NCI-H1930 (cell line): ENCODE measurements at regions not wholly inside any gene's neighbourhood (a gene's known extent, or its start where the extent isn't known, plus 50 kb on each side); places are given as distances from the start of the nearest gene placed in this dataset.
"Not testable (repeated sequence)": the region's sequence is repeated elsewhere in the genome, so short reads cannot be mapped to it uniquely, and the experiment has no call there.

Source experiments
- DNase-seq, 2 experiments: peaks; one replicate each; lab custom pipeline; 2025; lab: John Stamatoyannopoulos, UW

DNA sequence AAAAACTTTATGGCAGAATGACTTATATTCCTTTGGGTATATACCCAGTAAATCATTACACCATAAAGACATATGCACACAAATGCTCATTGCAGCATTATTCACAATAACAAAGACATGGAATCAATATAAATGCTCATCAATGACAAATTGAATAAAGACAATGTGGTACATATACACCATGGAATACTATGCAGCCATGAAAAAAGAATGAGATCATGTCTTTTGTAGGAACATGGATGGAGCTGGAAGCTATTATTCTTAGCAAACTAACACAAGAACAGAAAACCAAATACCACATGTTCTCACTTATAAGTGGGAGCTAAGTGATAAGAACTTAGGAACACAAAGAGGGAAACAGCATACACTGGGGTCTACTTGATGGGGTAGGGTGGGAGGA, 321.7 kb downstream of the ZNF674 start:
- not testable (repeated sequence) for DNase-seq

GRCh38 chrX:46220822-46221221, 324.4 kb downstream of the ZNF674 start:
- DNase-seq: no peak

DNA sequence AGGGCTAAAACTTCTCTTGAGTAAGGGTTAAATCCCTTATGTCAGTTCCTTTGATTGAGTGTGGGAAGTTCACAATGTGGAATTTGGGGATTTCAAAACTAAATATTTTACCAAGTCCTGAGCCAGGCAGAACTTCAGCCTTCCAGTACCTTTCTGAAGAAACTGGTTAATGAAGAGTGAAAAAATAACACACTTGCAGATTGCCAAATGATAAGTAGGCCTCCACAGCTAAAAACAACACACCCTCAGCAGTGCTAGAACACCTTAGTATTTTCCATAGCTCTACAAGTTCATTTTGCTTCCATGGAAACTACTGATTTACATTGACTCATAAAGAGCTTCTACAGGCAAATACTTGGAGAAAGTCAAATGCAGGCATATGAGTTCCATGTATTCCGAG, 326.8 kb downstream of the ZNF674 start:
- DNase-seq: no peak

DNA sequence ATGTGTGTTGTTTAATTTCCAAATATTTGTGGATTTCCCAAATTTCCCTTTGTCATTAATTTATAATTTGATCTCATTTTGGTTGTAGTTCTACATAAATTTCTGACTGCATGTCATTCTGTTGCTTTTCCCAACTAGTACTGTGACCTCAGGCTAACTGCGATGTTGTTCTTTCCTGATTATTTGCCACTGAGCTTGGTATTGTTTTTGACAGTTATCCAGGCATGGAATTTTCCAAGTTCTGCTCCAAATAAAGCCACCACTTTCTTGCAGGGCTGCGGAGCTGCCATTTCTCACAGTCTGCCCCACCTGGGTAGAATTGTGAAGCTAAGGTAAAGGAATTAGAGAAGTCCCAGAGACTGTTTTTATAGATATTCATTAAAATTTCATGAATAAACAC, 328.8 kb downstream of the ZNF674 start:
- DNase-seq: no peak

GRCh38 chrX:46211079-46211478, 334.1 kb downstream of the ZNF674 start:
- no peak for DNase-seq

DNA sequence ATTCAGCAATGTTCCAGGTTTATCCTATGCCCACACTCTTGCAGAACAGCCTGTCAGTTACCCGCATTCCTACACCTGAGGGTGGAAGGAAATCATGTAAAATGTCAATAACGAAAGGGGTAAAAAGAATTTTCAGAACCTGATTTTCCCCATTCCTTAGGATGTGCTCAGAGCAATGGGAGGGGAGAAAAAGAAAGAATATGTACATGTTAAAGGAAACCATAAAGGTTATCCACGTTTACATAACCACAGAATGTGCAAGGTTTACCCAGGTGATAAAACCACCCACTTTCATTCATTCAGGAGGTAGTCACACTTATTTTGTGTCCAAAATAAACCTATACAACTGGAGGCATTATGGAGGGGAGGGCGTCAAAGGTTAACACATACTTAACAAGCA, 335.5 kb downstream of the ZNF674 start:
- no peak for DNase-seq

- no peak for DNase-seq
Measured at GRCh38 chrX:46209037-46209436, 336.2 kb downstream of the ZNF674 start.

GRCh38 chrX:46208225-46208854, 336.9 kb downstream of the ZNF674 start:
- DNase-seq: no peak

- no peak for DNase-seq
Measured at GRCh38 chrX:46204721-46205422, 340.3 kb downstream of the ZNF674 start.

- DNase-seq: no peak
Measured at GRCh38 chrX:46202733-46203514, 342.3 kb downstream of the ZNF674 start.

- DNase-seq: no peak
Measured at GRCh38 chrX:46200413-46200812, 344.8 kb downstream of the ZNF674 start.

GRCh38 chrX:46198858-46199257, 346.4 kb downstream of the ZNF674 start:
- DNase-seq: no peak

- DNase-seq: not testable (repeated sequence)
Measured at GRCh38 chrX:46186811-46187106, 358.5 kb downstream of the ZNF674 start.

- DNase-seq: no peak
Measured at GRCh38 chrX:46185923-46186810, 359.1 kb downstream of the ZNF674 start.

DNA sequence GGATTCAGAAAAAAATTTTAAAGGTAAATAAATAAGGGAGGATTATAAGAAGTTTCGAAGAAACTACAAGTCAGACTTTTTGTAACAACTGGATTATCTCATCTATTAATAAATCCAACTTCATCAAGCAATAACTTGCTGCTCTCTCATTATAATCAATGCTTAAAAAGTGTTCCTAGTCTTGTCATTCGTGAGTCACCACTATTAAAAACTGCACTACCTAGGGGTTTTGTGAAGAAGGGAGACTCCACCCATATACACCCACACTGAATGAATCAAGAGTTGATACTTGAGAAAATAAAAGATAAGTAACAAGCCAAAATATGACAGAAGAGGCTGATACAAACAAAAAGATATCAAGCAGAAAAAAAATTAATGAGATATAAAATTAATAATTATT, 360.5 kb downstream of the ZNF674 start:
- DNase-seq: no peak

DNA sequence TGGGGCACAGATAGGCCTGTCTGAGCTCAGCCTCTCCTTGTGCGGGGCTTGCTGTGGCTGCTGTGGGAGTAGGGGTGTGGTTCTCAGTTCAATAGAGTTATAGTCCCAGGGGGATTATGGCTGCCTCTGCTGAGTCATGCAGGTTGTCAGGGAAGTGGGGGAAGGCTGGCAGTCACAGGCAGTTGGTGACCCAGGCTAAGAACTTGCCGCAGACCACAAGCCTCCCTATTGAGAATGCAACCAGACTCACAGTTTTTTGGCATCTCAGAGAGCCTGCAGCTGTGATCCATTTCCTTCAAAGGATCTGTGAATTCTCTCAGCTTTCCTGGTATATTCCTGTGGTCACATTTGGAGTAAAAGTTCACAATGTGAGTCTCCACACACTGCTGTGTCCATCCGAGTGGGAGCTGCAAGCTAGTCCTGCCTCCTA, 364.9 kb downstream of the ZNF674 start:
- DNase-seq: no peak

DNA sequence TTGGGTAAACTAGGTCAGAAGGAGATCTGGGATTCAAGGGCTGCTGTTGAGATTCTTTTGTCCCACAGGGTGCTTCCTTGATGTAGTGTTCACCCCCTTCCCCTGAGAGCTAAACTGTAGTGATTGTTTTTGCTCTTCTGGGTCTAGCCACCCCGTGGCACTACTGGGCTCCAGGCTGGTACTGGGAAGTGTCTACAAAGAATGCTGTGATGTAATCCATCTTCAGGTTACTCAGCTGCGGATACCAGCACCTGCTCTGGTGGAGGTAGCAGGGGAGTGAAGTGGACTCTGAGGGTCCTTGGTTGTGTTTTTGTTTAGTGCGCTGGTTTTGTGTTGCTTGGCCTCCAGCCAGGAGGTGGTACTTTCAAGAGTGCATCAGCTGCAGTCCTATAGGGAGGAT, 365.5 kb downstream of the ZNF674 start:
- DNase-seq: no peak

DNA sequence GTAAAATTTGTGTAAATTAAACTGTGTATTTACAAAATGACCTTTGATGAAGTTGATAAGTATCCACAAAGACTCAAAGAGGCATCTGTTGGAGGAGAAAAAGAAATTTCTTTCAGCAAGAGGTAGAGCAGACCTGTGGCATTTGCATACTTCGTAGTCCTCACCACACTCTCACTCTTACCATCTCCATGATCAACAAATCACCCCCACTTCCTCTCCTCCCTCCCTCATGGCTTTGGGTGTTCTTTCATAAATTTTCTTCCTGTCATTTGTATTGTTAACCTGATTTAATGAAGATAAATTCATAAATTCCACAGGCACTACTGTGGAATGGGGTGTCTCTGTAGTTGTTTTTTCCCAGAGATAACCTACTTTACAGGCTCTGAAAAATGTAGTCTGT, 366.5 kb downstream of the ZNF674 start:
- no peak for DNase-seq

GRCh38 chrX:46173159-46173558, 372.1 kb downstream of the ZNF674 start:
- no peak for DNase-seq

DNA sequence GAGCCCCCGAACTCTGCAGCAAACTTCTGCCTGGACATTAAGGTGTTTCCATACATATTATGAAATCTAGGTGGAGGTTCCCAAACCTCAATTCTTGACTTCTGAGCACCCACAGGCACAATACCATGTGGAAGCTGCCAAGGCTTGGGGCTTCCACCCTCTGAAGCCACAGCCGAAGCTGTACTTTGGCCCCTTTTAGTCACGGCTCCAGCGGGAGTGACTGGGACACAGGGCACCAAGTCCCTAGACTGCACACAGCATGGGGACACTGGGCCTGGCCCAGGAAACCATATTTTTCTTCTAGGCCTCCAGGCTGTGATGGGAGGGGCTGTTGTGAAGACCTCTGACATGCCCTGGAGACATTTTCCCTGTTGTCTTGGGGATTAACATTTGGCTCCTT, 373.8 kb downstream of the ZNF674 start:
- not testable (repeated sequence) for DNase-seq

GRCh38 chrX:46169808-46170207, 375.4 kb downstream of the ZNF674 start:
- DNase-seq: no peak

GRCh38 chrX:46168254-46168653, 377.0 kb downstream of the ZNF674 start:
- DNase-seq: no peak
